Fibroblast of lung (primary cell): ENCODE measurements at regions not wholly inside any gene's neighbourhood (a gene's known extent, or its start where the extent isn't known, plus 50 kb on each side); places are given as distances from the start of the nearest gene placed in this dataset.

Experiments
- DNase-seq, 2 donors: peaks; one replicate each; pipeline versions ENCODE4 v3.0.0 to v3.0.0-alpha.2; 2010; ENCODE audit warnings: low read depth in 2 of 2
- H2AFZ ChIP-seq: 2 replicates; pipeline ENCODE4 v1.5.1; 2012; ENCODE audit warnings: low read length, control low read depth, inconsistent platforms
- H3K27ac ChIP-seq: 2 replicates; pipeline ENCODE4 v1.5.1; 2011; ENCODE audit warnings: low read length, control low read depth; ENCODE audit not compliant: insufficient read depth
- H3K27me3 ChIP-seq: 2 replicates; pipeline ENCODE4 v1.5.1; 2011; ENCODE audit warnings: mild to moderate bottlenecking, low read length; ENCODE audit not compliant: control insufficient read depth, insufficient read depth
- H3K36me3 ChIP-seq: 2 replicates; pipeline ENCODE4 v1.5.1; 2011; ENCODE audit warnings: low read length; ENCODE audit not compliant: control insufficient read depth, insufficient read depth
- H3K4me1 ChIP-seq: 2 replicates; pipeline ENCODE4 v1.5.1; 2011; ENCODE audit warnings: low read length; ENCODE audit not compliant: control insufficient read depth, insufficient read depth; ENCODE audit errors: extremely low read depth
- H3K4me2 ChIP-seq: 2 replicates; pipeline ENCODE4 v1.5.1; 2011; ENCODE audit warnings: low read length, control low read depth; ENCODE audit not compliant: insufficient read depth; ENCODE audit errors: extremely low read depth
- H3K4me3 ChIP-seq, 4 experiments: fragments of 200-600 bp in 1 of 4; sonication (generic) in 1 of 4; replicated peaks in 1 of 4; 2 replicates each; pipeline ENCODE4 v1.5.1; 2011 to 2016; ENCODE audit warnings: low read length in 4 of 4, low read depth in 3 of 4, mild to moderate bottlenecking in 3 of 4, control low read depth in 2 of 4, inconsistent platforms in 1 of 4, mixed read lengths in 1 of 4; ENCODE audit not compliant: insufficient read depth in 1 of 4; ENCODE audit errors: control extremely low read depth in 1 of 4
- H3K79me2 ChIP-seq: 2 replicates; pipeline ENCODE4 v1.5.1; 2012; ENCODE audit warnings: mild to moderate bottlenecking, low read length, inconsistent platforms; ENCODE audit not compliant: control insufficient read depth, insufficient read depth
- H3K9ac ChIP-seq: 2 replicates; pipeline ENCODE4 v1.5.1; 2011; ENCODE audit warnings: mild to moderate bottlenecking, low read length, control low read depth; ENCODE audit not compliant: insufficient read depth
- H3K9me3 ChIP-seq: 2 replicates; pipeline ENCODE4 v1.5.1; 2012; ENCODE audit warnings: low read depth, low read length; ENCODE audit not compliant: control insufficient read depth, insufficient read depth
- H4K20me1 ChIP-seq: 2 replicates; pipeline ENCODE4 v1.5.1; 2011; ENCODE audit warnings: low read length; ENCODE audit not compliant: control insufficient read depth, insufficient read depth; ENCODE audit errors: extremely low read depth
- EZH2 ChIP-seq: IDR thresholded peaks from 2 replicates; pipeline ENCODE4 v1.5.1; 2012; ENCODE audit warnings: low read length, control low read depth, mild to moderate bottlenecking; ENCODE audit errors: missing control alignments
- TF ChIP-seq, protein P1 (sequence below), 2 donors: IDR thresholded peaks in 1 of 2; conservative IDR thresholded peaks in 1 of 2; 1 replicate in 1 of 2; 2 replicates in 1 of 2; pipeline ENCODE4 v1.5.1; 2011 to 2012; ENCODE audit warnings: low read length in 2 of 2, control low read depth in 1 of 2, inconsistent platforms in 1 of 2, low read depth in 1 of 2, mild to moderate bottlenecking in 1 of 2

DNA sequence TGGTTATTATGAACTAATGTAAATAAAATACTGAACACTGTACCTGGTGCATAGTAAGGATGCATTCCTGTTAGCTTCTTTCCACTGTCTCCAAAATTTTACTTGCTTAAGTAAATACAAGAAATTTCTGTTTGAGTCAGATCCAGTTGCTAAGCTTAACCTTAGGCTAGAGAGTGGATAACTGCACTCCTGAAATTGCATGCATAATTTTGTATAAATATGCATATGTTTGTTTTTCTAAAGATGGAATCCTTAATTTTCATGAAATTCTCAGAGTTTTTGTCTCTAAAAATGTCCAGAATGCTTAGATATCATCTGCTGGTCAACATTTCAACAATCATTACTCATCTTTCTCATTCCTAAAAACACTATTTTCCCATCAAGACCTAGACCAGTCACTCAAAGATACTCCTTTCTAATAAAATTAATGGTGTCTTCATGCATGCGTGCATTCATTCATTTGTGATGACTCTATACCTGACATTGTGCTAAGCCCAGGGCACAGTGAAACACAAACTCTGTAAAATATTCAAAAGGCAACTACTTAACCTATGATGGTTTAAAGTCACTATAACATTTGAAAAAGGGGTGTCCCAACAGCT, 284.8 kb downstream of the SEC61B start:
- no peaks in the 10 kb centered on the region for H4K20me1 ChIP-seq
- H3K27ac ChIP-seq = no peak overlapping the region
- no peak overlapping the region for H2AFZ ChIP-seq
- H3K4me2 ChIP-seq = no peak overlapping the region
- H3K9me3 ChIP-seq = no peaks in the 10 kb centered on the region
- H3K4me1 ChIP-seq = no peaks in the 10 kb centered on the region
- no peak overlapping the region for H3K9ac ChIP-seq
- no peaks in the 10 kb centered on the region for H3K27me3 ChIP-seq
- TF ChIP-seq EZH2 = no peak
- TF ChIP-seq, protein P1, sequence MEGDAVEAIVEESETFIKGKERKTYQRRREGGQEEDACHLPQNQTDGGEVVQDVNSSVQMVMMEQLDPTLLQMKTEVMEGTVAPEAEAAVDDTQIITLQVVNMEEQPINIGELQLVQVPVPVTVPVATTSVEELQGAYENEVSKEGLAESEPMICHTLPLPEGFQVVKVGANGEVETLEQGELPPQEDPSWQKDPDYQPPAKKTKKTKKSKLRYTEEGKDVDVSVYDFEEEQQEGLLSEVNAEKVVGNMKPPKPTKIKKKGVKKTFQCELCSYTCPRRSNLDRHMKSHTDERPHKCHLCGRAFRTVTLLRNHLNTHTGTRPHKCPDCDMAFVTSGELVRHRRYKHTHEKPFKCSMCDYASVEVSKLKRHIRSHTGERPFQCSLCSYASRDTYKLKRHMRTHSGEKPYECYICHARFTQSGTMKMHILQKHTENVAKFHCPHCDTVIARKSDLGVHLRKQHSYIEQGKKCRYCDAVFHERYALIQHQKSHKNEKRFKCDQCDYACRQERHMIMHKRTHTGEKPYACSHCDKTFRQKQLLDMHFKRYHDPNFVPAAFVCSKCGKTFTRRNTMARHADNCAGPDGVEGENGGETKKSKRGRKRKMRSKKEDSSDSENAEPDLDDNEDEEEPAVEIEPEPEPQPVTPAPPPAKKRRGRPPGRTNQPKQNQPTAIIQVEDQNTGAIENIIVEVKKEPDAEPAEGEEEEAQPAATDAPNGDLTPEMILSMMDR (conservative IDR thresholded peaks at IDR 0.05 in 1 of 2, IDR thresholded peaks at IDR 0.05 in 1 of 2; ENCODE audit: low read depth in 1 of 2, low read length in 2 of 2) = no peak
- DNase-seq = no peak
- no peaks in the 10 kb centered on the region for H3K36me3 ChIP-seq
- no peaks in the 10 kb centered on the region for H3K79me2 ChIP-seq
- no peak overlapping the region for H3K4me3 ChIP-seq

DNA sequence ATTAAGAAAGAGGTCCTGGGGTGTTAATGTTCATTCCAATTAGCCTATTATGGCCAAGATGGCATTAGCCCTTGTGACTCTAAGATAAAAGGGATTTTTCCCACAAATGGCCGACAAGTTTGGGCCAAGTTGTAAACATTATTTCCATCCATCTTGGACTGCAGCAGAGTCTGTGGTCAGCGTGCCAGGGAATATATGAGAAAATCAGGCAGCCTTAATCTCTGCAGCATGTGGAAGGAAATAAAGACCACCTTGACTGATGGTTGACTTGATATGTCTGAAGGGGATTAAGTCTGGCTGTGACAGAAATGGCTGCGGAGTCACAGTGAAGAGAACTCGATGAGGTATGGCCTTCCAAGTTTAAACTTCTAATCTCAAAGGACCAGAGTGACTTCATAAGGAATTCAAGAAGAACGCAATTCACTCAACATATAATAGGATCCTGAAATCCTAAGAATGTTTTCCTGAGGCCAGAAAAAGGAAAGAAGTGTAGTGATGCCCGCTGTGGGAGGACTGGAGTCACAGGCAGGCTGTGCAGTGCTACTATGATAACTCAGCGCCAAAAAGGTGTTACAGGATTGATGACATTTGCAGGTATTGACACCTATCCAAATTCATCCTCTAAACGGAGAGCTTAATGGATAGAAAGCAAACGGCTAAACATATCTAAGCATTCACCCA, 287.1 kb downstream of the SEC61B start:
- no peaks in the 10 kb centered on the region for H3K27me3 ChIP-seq
- H3K4me3 ChIP-seq = no peak overlapping the region
- TF ChIP-seq, protein P1 (conservative IDR thresholded peaks at IDR 0.05 in 1 of 2, IDR thresholded peaks at IDR 0.05 in 1 of 2; ENCODE audit: low read depth in 1 of 2, low read length in 2 of 2) = no peak
- no peak for TF ChIP-seq EZH2
- no peaks in the 10 kb centered on the region for H3K4me1 ChIP-seq
- no peak overlapping the region for H2AFZ ChIP-seq
- H3K4me2 ChIP-seq = no peak overlapping the region
- DNase-seq = no peak
- no peak overlapping the region for H3K27ac ChIP-seq
- no peaks in the 10 kb centered on the region for H3K9me3 ChIP-seq
- H3K9ac ChIP-seq = no peak overlapping the region
- no peaks in the 10 kb centered on the region for H4K20me1 ChIP-seq
- no peaks in the 10 kb centered on the region for H3K79me2 ChIP-seq
- H3K36me3 ChIP-seq = no peaks in the 10 kb centered on the region

DNA sequence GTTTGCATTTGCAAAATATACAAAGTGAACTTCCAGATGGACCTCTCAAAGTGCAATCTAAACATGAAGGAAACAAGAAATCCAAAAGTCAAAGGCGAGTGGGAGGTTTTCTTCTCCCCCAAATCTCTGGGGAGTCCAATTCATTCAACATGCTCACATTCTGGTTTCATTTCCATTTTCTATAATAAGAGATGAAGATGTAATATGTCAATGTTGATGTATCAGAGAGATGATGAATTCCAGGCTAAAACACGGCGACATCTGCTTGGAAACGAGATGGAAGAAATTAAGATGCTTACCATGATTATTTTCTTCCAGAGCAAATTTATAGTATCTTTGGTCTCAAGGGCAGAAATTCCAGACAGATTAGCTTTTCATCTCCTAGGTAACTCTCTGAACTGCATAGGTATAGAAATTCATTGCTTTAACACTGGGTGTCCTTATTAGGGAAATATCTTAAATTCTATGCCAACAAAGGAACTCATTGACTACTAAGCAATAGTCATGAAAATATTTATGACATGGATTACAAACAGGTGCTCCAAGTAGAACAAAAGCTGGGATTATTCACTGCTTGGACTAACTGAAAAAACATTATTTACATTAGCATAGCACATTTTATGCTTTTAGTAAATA, 287.9 kb downstream of the SEC61B start:
- Histone ChIP-seq H3K4me2 (no peak overlapping the region), H3K27ac (no peak overlapping the region), H3K9ac (no peak overlapping the region), H4K20me1 (no peaks in the 10 kb centered on the region), H3K36me3 (no peaks in the 10 kb centered on the region), H3K4me3 (no peak overlapping the region), H2AFZ (no peak overlapping the region), H3K9me3 (no peaks in the 10 kb centered on the region), H3K4me1 (no peaks in the 10 kb centered on the region), H3K27me3 (no peaks in the 10 kb centered on the region), H3K79me2 (no peaks in the 10 kb centered on the region)
- no peak for TF ChIP-seq EZH2
- TF ChIP-seq, protein P1 (conservative IDR thresholded peaks at IDR 0.05 in 1 of 2, IDR thresholded peaks at IDR 0.05 in 1 of 2; ENCODE audit: low read depth in 1 of 2, low read length in 2 of 2) = no peak
- no peak for DNase-seq
